ENCODE measurements at regions not wholly inside any gene's neighbourhood (a gene's known extent, or its start where the extent isn't known, plus 50 kb on each side); places are given as distances from the start of the nearest gene placed in this dataset.

DNA sequence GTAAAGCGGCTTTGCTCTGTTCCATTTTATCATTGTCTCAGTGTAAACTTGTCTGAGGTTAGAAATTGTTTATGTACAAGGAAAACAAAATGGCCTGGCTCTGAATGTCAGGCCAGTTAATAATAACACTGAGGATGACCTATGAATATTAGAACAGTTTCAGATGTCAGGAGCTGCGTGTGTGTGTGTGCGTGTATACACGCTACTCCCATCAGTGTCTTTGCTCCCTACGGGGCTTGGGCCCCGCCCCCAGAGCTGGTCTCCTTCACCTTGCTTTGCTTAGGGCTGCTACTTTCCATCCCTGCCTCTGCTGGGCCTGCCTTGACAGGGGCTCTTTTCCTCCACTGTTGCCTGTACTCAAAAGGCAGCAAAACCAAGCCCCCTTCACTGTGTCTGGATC is 142.3 kb upstream of the BET1 start:
- no peak overlapping the region for H3K4me3 ChIP-seq
- H3K9me3 ChIP-seq (ENCODE audit: insufficient read depth, low read depth) = no peaks in the 10 kb centered on the region
- H3K79me2 ChIP-seq (ENCODE audit: low read depth) = no peaks in the 10 kb centered on the region
- intact Hi-C loops (cut with micrococcal nuclease; ENCODE audit: unreplicated experiment) = no loop called here
- CTCF ChIA-PET = no interaction called here
- H3K9me2 ChIP-seq (ENCODE audit: insufficient read depth) = no peaks in the 10 kb centered on the region
- POLR2A ChIA-PET (ENCODE audit: unreplicated experiment) = no interaction called here
- no peak overlapping the region; the same call in 1 of the 2 replicates for H2AFZ ChIP-seq
- H3F3A ChIP-seq (ENCODE audit: insufficient read depth, low read depth) = no peaks in the 10 kb centered on the region
- no TSS peak for BruUV-seq (replicated peaks)
- H4K20me1 ChIP-seq (ENCODE audit: insufficient read depth) = no peaks in the 10 kb centered on the region
- H3K4me1 ChIP-seq (replicated peaks; ENCODE audit: insufficient read depth) = no peaks in the 10 kb centered on the region
- no peak overlapping the region for H3K4me2 ChIP-seq
- H3K27me3 ChIP-seq (ENCODE audit: insufficient read depth, low read depth) = no peaks in the 10 kb centered on the region
- H3K36me3 ChIP-seq (ENCODE audit: low read depth) = no peaks in the 10 kb centered on the region
- no peak for TF ChIP-seq EZH2 (IDR thresholded peaks at IDR 0.05; ENCODE audit: low read depth)
- TF ChIP-seq, protein P1, sequence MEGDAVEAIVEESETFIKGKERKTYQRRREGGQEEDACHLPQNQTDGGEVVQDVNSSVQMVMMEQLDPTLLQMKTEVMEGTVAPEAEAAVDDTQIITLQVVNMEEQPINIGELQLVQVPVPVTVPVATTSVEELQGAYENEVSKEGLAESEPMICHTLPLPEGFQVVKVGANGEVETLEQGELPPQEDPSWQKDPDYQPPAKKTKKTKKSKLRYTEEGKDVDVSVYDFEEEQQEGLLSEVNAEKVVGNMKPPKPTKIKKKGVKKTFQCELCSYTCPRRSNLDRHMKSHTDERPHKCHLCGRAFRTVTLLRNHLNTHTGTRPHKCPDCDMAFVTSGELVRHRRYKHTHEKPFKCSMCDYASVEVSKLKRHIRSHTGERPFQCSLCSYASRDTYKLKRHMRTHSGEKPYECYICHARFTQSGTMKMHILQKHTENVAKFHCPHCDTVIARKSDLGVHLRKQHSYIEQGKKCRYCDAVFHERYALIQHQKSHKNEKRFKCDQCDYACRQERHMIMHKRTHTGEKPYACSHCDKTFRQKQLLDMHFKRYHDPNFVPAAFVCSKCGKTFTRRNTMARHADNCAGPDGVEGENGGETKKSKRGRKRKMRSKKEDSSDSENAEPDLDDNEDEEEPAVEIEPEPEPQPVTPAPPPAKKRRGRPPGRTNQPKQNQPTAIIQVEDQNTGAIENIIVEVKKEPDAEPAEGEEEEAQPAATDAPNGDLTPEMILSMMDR (conservative IDR thresholded peaks at IDR 0.05) = no peak
- no peak overlapping the region for H3K27ac ChIP-seq
- no peak for DNase-seq

DNA sequence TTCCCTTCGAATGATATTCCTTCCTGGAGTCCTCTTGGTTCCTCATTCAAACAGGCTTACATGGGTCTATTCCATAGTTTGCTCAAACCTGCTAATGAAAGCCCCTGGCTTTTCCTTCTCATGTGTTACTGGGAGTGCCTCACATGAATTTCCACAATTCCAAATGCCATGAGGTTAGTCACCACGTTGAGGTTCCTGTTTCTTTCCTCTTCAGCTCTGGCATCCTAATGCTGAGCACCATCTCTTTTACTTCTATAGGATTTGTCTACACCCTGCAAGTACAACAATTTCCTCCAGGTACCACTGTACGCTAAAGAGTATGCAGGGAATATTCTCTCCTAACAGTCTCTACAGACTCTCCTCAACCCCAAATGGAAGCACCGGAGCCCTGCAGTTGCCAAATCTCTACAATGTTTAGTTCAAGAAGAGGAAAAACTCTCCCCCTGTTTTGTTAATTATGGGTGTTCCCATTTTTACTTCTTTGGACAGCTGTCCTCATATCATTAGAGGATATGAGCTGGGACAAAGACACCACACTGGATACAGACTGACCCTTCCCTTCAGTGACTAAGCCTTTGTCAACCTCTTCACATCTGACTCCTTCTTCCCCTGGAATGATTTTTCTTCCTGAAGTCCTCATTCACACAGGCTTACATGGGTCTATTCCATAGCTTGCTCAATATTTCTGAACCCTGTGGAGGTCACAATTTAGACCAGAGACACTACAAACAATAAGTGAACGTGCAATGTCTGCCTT is 145.8 kb upstream of the BET1 start:
- TF ChIP-seq EZH2 (IDR thresholded peaks at IDR 0.05; ENCODE audit: low read depth) = no peak
- TF ChIP-seq, protein P1 (conservative IDR thresholded peaks at IDR 0.05) = no peak
- ChIA-PET CTCF (no interaction called here), POLR2A (ENCODE audit: unreplicated experiment) (no interaction called here)
- Histone ChIP-seq H3K27me3 (ENCODE audit: insufficient read depth, low read depth) (no peaks in the 10 kb centered on the region), H3K79me2 (ENCODE audit: low read depth) (no peaks in the 10 kb centered on the region), H3K9me2 (ENCODE audit: insufficient read depth) (no peaks in the 10 kb centered on the region), H4K20me1 (ENCODE audit: insufficient read depth) (no peaks in the 10 kb centered on the region), H3K27ac (no peak overlapping the region), H3F3A (ENCODE audit: insufficient read depth, low read depth) (no peaks in the 10 kb centered on the region), H3K4me2 (no peak overlapping the region), H3K9me3 (ENCODE audit: insufficient read depth, low read depth) (no peaks in the 10 kb centered on the region), H2AFZ (no peak overlapping the region), H3K4me1 (replicated peaks; ENCODE audit: insufficient read depth) (no peaks in the 10 kb centered on the region), H3K4me3 (no peak overlapping the region), H3K36me3 (ENCODE audit: low read depth) (no peaks in the 10 kb centered on the region)
- BruUV-seq (replicated peaks) = no TSS peak
- DNase-seq = no peak
- intact Hi-C loops (cut with micrococcal nuclease; ENCODE audit: unreplicated experiment) = no loop called here

- CTCF ChIA-PET = no interaction called here
- Histone ChIP-seq H3K4me2 (no peak overlapping the region), H3K9me2 (ENCODE audit: insufficient read depth) (no peaks in the 10 kb centered on the region), H3K9me3 (ENCODE audit: insufficient read depth, low read depth) (no peaks in the 10 kb centered on the region), H4K20me1 (ENCODE audit: insufficient read depth) (no peaks in the 10 kb centered on the region), H3F3A (ENCODE audit: insufficient read depth, low read depth) (no peaks in the 10 kb centered on the region), H3K27ac (no peak overlapping the region), H3K4me1 (replicated peaks; ENCODE audit: insufficient read depth) (no peaks in the 10 kb centered on the region), H3K79me2 (ENCODE audit: low read depth) (no peaks in the 10 kb centered on the region), H3K4me3 (no peak overlapping the region), H3K36me3 (ENCODE audit: low read depth) (no peaks in the 10 kb centered on the region), H2AFZ (0 out of 2 replicates have a peak overlapping the region, but pooled peaks have one; percentile 57), H3K27me3 (ENCODE audit: insufficient read depth, low read depth) (no peaks in the 10 kb centered on the region)
- POLR2A ChIA-PET (ENCODE audit: unreplicated experiment) = no interaction called here
- no peak for DNase-seq
- intact Hi-C loops (cut with micrococcal nuclease; ENCODE audit: unreplicated experiment) = no loop called here
- no TSS peak for BruUV-seq (replicated peaks)
- no peak for TF ChIP-seq EZH2 (IDR thresholded peaks at IDR 0.05; ENCODE audit: low read depth)
- TF ChIP-seq, protein P1 (conservative IDR thresholded peaks at IDR 0.05) = no peak
These were observed 150.0 kb upstream of the BET1 start for GRCh38 chr7:94154182-94154581.
